Right ventricle myocardium superior (tissue), 1 donor: ENCODE measurements at regions not wholly inside any gene's neighbourhood (a gene's known extent, or its start where the extent isn't known, plus 50 kb on each side); places are given as distances from the start of the nearest gene placed in this dataset.
"Not testable (repeated sequence)": the region's sequence is repeated elsewhere in the genome, so short reads cannot be mapped to it uniquely, and the experiment has no call there.

Experiments used
- ATAC-seq: fragments of 200-7000 bp; cut with Tn5 transposase; one replicate; pipeline ENCODE4 v1.9.1; 2020; ENCODE audit warnings: mild to moderate bottlenecking; ENCODE audit not compliant: poor library complexity
- DNase-seq: peaks from one replicate; pipeline ENCODE4 v3.0.0-alpha.2; 2020
- intact Hi-C: fragments of 100-400 bp; cut with DNase I; formaldehyde crosslinking; loops from one replicate; pipeline ENCODE4 v1.11.2; 2022
- donor health status: DM: no; HTN: yes; CAD: no; lungs with severe emphysema.

DNA sequence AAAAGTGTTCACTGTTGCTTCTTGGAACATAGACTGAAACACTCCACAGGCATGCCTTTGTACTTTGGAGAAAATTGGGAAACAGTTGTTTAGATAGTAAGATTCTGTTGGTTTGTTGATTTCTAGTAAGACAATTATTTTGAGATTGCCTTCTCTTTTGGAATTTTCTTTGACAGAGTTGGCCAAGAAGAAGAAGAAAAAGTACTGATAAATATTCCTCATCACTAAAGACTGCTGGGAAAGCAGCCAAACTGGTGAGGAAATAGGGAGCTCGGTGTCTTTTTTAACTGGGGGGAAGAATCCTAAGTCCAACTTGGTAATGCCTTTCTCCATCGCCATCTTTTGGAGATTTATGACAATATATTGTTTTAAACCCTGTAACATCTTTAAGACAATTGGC is 370.7 kb downstream of the GPAT3 start:
- no peak for DNase-seq
- intact Hi-C loops: no loop called here
- no peak for ATAC-seq

DNA sequence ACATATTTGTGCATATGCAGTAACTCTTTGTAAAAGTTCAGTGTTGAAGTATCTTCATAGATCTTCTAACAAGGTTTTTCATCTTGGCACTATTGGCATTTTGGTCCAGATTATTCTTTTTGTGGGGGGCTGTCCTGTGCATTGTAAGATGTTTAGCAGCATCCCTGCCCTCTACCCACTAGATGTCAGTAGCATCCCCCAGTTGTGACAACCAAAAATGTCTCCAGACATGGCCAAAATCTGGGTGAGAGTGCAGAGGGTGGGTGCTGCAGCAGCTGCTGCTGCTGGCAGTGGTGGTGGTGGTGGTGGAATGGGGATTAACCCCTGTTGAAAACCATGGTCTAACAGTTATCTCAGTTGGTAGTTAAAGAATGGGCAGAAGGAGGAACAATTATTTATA is 370.0 kb downstream of the GPAT3 start:
- DNase-seq: no peak
- intact Hi-C loops: no loop called here
- no peak for ATAC-seq

DNA sequence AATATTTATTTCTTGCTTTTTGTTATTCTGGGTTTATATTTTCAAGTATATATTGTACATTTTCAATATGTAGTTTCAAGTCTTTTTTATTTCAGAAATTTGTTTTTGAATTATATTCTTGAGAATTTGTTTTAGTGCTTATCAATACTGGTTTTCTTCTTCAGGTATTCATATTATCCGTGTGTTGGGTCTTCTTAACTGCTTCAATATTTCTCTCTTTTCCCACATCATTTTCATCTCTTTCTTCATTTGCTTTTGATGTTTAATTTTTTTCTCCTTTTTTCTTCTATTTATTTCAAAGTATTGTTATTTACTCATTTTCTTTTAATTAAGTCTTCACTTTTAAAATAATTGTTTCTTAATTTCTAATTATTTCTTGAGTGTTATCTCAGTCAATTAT is 367.8 kb downstream of the GPAT3 start:
- intact Hi-C loops, ATAC-seq, DNase-seq: not testable (repeated sequence)

DNA sequence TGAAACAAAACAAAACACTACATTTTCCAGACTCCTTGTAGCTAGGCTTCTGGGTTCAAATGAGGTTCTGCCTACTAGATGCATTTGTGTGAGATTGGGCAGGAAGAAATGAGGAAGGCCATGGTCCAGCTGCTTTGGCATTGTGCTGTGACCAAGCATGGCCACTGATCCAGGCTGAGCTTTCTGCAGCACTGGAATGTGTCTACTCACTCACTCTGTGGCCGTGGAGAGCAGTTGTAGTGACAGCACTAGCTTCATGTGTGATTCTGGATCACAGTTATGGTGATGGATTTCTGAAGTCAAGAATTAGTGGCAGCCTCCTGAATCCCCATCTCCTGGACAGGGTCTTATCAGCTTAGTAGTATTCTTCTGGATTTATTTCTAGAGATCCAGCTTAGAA is 358.9 kb downstream of the GPAT3 start:
- ATAC-seq (no peak), DNase-seq (no peak)
- intact Hi-C loops: no loop called here

DNA sequence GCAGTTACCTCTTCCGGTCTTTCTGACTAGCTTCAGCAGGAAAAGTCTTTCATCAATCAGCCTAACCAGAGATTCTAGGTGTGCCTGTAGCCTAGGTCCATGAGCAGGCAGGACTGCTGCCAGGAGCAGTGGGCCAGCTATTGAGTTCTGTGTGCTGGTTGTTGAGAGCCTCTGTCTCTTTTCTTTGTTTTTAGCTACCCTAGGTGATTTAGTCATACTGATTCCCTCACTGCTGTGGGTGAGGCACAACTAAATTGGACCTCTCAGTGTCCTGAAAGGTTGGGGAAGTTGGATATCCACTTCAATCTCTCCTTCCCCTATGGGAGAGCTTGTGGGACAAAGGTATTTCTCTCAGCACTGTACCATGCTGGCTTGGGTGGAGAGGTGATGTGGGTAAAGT is 354.9 kb downstream of the GPAT3 start:
- no peak for ATAC-seq
- intact Hi-C loops: no loop called here
- no peak for DNase-seq

DNA sequence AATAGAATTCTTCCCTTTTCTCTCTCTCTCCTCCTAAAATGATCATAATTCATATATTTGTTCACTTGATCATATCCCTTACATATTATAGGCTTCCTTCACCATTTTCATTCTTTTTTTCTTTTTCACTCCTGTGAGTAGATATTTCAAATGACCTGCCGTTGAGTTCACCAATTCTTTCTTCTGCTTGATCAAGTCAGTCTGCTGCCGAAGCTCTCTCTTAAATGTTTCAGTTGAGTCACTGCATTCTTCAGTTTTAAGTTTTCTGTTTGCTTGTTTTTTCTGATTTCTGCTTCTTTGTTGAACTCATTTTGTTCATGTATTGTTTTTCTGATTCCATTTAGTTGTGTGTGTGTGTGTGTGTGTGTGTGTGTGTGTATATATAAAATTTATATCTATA is 354.3 kb downstream of the GPAT3 start:
- intact Hi-C loops: no loop called here
- ATAC-seq: no peak
- DNase-seq: no peak

DNA sequence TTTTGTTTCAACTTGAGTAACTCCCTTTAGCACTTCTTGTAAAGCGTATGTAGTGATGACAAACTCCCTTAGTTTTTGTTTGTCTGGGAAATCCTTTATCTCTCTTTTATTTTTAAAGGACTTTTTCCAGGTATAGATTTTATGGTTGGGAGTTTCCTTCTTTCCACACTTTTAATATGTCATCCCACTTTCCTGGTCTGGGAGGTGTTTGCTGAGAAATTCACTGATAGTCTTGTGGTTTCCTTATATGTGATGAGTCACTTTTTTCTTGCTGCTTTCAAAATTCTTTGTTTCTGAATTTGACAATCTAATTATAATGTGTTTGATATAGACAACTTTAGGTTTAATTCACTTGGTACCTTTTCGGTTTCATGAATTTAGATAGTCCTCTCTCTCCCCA is 353.9 kb downstream of the GPAT3 start:
- ATAC-seq (no peak), DNase-seq (no peak)
- intact Hi-C loops: no loop called here

DNA sequence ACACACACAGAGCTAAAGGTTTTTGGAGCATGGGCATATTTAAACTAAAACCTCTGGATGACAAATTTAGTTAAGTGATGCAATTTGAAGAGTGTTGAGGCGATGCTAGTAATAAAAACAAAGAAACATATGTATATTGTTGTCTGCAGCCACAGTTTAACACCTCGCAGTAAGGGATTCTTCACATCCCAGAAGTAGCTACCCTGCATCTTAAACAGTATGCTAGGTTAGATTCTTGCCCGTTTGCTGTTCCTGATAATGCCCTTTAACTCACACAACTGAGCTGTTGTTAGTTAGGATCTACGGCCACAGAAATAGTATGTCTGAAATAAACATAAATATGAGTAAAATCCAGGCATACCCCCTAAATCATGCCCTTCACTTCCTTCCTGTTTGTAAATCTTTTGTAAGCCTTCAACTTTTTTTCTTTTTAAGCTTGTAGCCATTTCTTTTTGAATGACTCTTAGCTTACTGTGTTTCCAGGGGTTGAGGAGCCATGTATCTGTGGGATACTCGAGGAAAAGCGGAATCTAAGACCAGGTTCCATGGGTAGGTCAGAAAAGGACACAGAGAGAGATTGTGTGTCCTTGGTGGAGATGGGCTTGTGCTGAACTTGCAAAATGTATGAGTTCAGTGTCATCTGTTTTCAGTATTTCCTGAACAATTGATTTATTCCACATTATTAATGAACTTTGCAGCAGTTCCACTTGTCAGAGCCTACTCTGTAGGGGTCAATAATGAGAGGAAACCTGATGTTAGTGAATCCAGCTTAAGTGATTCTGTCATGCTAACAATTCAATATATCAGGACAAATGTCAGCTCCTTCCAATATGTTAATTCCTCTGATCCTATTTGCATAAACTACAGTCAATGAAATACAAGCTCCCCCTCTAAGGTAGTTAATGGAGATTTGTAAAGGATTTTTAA is 349.6 kb downstream of the GPAT3 start:
- ATAC-seq (no peak), DNase-seq (no peak)
- intact Hi-C loops: no loop called here

DNA sequence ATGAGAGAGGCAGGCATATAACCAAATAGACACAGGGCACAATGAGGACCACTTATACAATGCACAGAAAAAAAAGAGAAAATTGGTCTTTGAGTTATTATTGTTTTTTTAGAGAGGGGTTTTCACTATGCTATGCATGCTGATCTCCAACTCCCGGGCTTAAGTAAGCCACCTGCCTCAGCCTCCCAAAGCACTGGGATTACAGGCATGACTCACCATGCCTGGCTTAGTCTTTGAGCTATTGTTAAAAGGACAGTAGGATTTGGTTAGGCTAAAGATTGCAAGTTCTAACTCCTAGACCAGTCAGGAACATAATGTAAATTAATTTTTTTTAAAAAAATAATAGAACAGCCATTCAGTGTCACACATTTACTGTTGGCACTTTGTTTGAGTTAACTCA is 340.1 kb downstream of the GPAT3 start:
- DNase-seq (no peak), ATAC-seq (no peak)
- intact Hi-C loops: no loop called here

DNA sequence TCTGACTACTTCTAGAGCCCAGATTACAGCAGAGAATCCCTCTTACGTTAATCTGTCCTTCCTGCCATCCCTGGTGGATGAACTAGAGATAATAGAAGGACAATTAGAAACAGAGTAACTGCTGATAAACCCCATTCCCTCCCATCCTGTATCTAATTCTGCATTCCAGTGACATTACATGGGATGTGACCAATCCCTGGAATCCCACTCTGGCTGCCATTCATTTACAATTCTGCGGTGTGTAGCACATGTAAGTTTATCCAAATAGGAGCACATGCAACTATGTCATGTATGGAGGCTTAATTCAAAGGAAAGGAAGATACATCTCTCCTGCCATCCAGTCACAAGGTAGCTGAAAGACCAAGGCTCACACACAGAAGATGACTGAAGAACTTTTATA is 339.5 kb downstream of the GPAT3 start:
- ATAC-seq (no peak), DNase-seq (no peak)
- intact Hi-C loops: no loop called here

DNA sequence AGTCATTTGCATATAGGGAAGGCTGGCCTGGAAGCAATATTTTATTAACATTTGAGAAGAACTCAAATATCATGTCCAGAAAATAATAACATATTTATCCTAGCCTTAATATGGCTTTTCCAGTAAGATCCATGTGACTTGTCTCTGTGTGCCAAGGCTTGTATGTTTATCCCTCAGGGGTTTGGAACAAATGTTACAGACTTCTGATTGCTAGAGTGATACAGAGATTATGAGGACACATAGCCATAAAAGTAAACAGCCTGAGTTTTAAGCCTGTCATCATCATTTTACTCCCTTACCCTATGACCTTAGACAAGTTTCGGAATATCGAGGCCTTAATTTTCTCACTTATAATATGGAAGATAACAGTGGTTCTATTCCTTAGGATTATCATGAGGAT is 338.1 kb downstream of the GPAT3 start:
- DNase-seq (no peak), ATAC-seq (no peak)
- intact Hi-C loops: no loop called here

DNA sequence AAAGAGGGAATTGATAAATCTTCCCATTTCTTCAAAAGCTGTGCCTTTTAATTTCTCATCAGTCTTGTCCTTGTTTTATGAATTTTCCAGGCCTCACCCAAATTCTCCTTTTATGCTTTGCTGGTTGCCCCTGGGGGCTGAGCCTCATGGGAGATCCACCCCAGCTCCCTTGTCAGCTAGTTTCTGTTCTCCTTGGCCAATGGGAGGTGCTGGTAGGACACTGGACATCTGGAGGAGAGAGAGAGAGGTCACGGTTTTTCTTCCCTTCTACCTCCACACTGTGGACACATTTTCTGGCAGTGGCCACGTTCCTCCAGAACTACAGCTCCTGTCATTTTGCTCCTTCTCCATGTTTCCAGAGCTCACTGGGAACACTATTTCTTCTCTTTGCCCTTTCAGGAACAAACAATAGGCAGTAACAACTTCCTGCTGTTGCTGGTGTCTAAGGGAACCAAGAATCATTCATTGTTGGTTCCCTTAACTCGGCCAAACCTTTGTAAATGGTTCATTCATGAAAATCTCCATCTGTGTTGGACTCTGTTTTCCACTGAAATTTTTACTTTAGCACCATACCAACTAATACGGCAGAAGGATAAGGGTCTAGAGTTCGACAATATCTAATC is 334.5 kb downstream of the GPAT3 start:
- no peak for ATAC-seq
- no peak for DNase-seq
- intact Hi-C loops: no loop called here

DNA sequence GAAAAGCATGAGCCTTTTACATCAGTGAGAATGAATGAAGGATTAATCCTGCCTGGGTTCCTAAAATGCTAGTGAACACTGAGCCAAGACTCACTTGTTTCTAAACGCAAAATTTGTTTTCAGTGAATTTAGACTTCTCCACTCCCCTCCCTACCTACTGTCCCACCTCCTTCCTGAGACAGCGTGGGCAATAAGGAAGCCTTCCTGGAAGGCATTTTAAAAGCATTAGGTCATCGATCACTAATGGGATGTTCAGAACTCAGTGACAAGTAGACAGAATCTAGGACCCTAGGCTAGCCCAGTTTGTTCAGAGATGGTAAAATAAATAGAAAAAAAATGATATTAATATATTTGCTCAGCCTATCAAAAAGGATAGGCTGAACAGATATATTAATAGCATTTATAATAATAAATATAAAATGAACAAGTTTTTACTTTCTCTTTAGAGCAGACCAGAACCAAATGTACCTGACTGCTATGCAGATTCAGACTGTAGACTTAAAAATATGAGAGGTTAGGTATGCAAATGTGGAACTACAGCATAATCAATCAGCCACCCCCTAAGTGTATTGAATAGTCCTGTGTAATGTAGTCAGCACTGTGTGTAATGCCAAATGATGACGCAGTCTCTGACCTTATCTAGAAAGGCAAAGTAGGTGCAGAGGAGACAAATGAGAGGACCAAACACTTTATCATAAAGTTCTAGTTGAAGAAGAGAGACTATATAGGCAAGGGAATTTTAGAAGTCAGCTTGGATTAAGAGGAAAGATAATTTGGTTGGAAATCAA is 331.1 kb downstream of the GPAT3 start:
- intact Hi-C loops: no loop called here
- ATAC-seq: no peak
- no peak for DNase-seq

DNA sequence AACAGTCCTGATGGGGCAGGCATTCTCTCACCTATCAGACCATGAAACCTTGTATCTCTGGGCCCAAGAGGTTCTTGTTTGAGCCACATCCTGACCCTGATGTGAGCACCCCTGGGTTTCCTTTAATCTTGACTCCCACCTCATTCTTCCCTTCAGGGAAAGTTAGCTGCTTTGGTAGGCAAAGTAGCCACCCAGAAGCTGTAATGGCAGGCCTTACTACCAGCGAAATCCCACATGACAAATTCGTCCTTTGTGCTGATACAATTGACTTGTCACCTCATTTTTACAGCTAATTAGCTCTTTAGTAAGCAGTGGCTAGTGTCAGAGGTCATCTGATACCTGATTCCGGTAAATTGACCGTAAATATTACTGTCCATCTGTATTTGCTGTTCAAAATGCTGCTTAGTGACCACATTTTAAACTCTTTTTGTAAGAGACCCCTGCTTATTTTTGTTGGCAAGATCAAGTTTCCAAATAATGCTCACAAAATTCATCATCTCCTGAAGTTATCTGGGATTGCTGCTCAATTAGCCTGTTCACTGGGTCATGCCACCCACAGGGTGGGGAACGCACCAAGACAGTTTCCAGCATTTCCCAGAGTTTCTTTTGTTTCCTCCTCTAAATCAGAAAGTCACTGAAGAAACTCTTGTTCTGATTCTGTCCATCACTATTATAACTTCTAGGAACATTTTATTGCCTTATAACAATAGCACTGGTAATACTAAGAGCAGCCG is 329.7 kb downstream of the GPAT3 start:
- no peak for DNase-seq
- intact Hi-C loops: no loop called here
- no peak for ATAC-seq

DNA sequence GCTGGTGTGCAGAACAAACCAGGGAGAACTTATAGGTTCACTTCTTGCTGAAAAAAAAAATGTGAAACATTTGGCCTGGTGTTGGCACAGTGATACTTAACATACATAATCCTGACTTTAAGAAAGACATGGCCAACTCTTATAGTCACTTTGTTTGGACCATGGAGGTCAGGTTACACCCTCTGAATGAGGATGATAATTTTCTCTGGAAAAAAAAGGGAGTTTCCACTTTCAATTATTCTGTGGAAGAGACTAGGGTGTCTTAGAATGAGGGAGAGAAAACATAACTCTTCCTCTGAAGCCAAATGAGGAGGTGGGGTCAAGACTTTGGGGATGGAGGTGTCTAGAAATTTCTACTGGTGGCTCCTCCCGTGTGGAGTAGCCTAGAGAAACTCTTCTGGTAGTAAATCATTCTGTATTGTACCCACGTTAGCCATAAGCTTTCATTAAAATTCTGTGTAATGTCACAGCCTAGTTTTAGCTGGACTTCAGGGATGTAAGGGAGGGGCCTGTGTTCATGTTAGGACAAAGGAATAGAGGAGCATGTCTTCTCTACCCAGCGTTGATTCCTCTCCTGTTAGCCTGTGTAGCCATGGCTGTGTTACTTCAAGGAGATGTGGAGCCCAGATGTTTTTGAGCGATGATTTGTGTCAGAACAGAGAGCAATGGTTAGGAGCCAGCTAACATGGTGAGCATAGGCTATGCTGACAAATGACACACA is 328.3 kb downstream of the GPAT3 start:
- intact Hi-C loops: no loop called here
- ATAC-seq (no peak), DNase-seq (no peak)

DNA sequence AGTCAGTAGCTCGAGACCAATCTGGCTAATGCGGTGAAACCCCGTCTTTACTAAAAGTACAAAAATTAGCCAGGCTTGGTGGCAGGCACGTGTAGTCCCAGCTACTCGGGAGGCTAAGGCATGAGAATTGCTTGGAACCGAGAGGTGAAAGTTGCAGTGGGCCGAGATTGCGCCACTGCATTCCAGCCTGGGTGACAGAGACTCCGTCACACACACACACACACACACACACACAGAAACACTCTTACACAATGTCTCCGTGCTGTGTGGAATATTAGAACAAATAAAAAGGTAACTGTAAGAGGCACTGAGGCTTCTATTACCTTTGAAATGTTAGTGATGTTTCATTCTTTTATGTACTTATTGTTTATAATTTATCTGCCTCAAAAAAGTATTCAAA is 326.6 kb downstream of the GPAT3 start:
- DNase-seq (peak; percentile 33), ATAC-seq (no peak)
- intact Hi-C loops: no loop called here

DNA sequence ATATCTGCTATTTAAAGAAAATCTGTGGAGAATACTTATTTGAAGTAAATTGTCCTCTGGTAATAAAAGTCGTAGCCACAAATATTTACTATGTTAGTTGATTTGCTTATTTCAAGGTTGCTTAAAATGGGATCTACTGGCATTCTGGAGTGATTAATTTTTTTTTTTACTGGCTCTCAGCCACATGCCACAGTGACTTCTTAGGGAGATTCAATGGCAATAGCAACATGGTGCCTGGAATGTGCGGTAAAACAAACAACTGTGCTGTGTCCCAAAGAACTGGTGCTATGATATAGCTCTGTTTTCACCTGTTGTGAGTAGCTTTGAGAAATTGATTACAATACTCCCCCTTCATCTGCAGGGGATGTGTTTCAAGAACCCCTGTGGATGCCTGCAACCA is 324.3 kb downstream of the GPAT3 start:
- intact Hi-C loops: no loop called here
- no peak for ATAC-seq
- DNase-seq: no peak

DNA sequence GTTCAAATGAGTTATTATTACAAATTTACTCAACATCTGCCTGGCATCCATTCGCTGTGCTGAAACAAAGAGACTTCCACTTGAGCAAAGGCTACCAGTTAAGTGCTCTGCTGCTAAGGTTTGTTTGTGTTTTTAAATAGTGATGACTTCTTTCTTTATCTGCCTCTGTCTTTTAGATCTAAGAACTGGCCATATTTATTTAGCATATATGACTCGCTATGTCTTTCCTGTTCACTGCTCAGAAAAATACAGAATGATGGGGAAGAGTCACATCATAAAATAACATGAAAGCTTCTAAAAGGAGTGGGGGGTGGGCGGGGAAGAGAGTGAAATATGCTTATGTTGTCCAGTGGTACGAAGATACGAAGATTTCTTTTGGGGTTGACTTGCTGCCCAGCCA is 322.2 kb downstream of the GPAT3 start:
- DNase-seq (no peak), ATAC-seq (no peak)
- intact Hi-C loops: no loop called here

DNA sequence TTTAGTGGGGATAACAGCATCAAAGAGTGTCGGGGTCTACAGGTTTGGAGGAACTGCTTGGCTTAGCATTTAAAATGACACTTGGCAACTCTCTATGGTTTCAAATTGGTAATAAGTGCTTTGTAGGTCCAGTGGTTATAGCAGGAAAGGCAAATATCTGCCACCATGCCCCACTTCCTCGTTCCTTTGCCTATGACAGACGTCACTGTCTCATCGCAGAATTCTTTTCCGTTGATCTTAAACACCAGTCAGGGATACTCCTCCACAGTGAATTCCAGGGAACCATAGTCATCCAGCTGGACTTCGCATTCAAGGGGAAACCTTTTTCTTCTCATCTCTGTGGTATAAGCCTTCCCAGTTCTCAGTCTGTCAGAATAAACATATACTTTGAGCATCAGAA is 319.1 kb downstream of the GPAT3 start:
- ATAC-seq: no peak
- intact Hi-C loops: no loop called here
- DNase-seq: no peak
